Stimulated activated CD8-positive, alpha-beta memory T cell treated with anti-CD3 and anti-CD28 coated beads, Interleukin-4, amount 100 ng/mL, for 4 hours (primary cell): ENCODE measurements at regions not wholly inside any gene's neighbourhood (a gene's known extent, or its start where the extent isn't known, plus 50 kb on each side); places are given as distances from the start of the nearest gene placed in this dataset.

Experiments
- DNase-seq, 2 donors: peaks; one replicate each; pipeline ENCODE4 v3.0.0-alpha.2; 2020; ENCODE audit warnings: low read depth in 2 of 2, low spot score in 1 of 2

- no peak for DNase-seq
Observed at GRCh38 chr2:173629076-173629475, 274.4 kb downstream of the CDCA7 start.

- DNase-seq = no peak
Observed at GRCh38 chr2:173630425-173631126, 275.9 kb downstream of the CDCA7 start.

- no peak for DNase-seq
Observed at GRCh38 chr2:173631127-173631460, 276.4 kb downstream of the CDCA7 start.

GRCh38 chr2:173644146-173644545 is 289.5 kb downstream of the CDCA7 start:
- no peak for DNase-seq

GRCh38 chr2:173647681-173648311 is 293.1 kb downstream of the CDCA7 start:
- DNase-seq = no peak

GRCh38 chr2:173648816-173649215 is 294.1 kb downstream of the CDCA7 start:
- no peak for DNase-seq

GRCh38 chr2:173649527-173650219 is 295.0 kb downstream of the CDCA7 start:
- DNase-seq = no peak

- DNase-seq = no peak
Observed at GRCh38 chr2:173651891-173652290, 297.2 kb downstream of the CDCA7 start.

GRCh38 chr2:173652311-173652710 is 297.6 kb downstream of the CDCA7 start:
- DNase-seq = no peak

- DNase-seq = no peak
Observed at GRCh38 chr2:173652767-173653431, 298.2 kb downstream of the CDCA7 start.

- DNase-seq = no peak
Observed at GRCh38 chr2:173653432-173653805, 298.7 kb downstream of the CDCA7 start.

- no peak for DNase-seq
Observed at GRCh38 chr2:173654161-173654895, 299.7 kb downstream of the CDCA7 start.

GRCh38 chr2:173654896-173655265 is 300.2 kb downstream of the CDCA7 start:
- no peak for DNase-seq

- DNase-seq = no peak
Observed at GRCh38 chr2:173656086-173656485, 301.4 kb downstream of the CDCA7 start.

- no peak for DNase-seq
Observed at GRCh38 chr2:173657996-173658717, 303.5 kb downstream of the CDCA7 start.

- no peak for DNase-seq
Observed at GRCh38 chr2:173658946-173659371, 304.3 kb downstream of the CDCA7 start.

GRCh38 chr2:173659509-173659908 is 304.8 kb downstream of the CDCA7 start:
- no peak for DNase-seq

- DNase-seq = no peak
Observed at GRCh38 chr2:173661586-173661985, 303.6 kb downstream of the SP3 start.

GRCh38 chr2:173663353-173663752 is 301.8 kb downstream of the SP3 start:
- no peak for DNase-seq

GRCh38 chr2:173663835-173664512 is 301.2 kb downstream of the SP3 start:
- DNase-seq = no peak
